ENCODE measurements at regions not wholly inside any gene's neighbourhood (a gene's known extent, or its start where the extent isn't known, plus 50 kb on each side); places are given as distances from the start of the nearest gene placed in this dataset.

- Histone ChIP-seq H3K36me3 (ENCODE audit: insufficient read depth, low read length) (no peaks in the 10 kb centered on the region), H3K4me3 (ENCODE audit: low read length) (no peak overlapping the region), H3K27me3 (ENCODE audit: insufficient read depth, low read length) (peaks cover 7% of the 10 kb centered on the region), H2AFZ (ENCODE audit: low read depth, low read length) (no peak overlapping the region), H3K4me1 (ENCODE audit: insufficient read depth, low read length) (no peaks in the 10 kb centered on the region), H3K9me3 (ENCODE audit: low read length) (no peaks in the 10 kb centered on the region)
Measured at GRCh38 chr1:213931836-213932235, 55.9 kb upstream of the PROX1 start.

GRCh38 chr1:213933336-213933735, 54.4 kb upstream of the PROX1 start:
- Histone ChIP-seq H3K9me3 (ENCODE audit: low read length) (no peaks in the 10 kb centered on the region), H3K4me1 (ENCODE audit: insufficient read depth, low read length) (no peaks in the 10 kb centered on the region), H3K27me3 (ENCODE audit: insufficient read depth, low read length) (peaks cover 7% of the 10 kb centered on the region), H2AFZ (ENCODE audit: low read depth, low read length) (no peak overlapping the region), H3K4me3 (ENCODE audit: low read length) (no peak overlapping the region), H3K36me3 (ENCODE audit: insufficient read depth, low read length) (no peaks in the 10 kb centered on the region)

- Histone ChIP-seq H3K27me3 (ENCODE audit: insufficient read depth, low read length) (peaks cover 7% of the 10 kb centered on the region), H3K4me1 (ENCODE audit: insufficient read depth, low read length) (no peaks in the 10 kb centered on the region), H3K4me3 (ENCODE audit: low read length) (no peak overlapping the region), H3K36me3 (ENCODE audit: insufficient read depth, low read length) (no peaks in the 10 kb centered on the region), H3K9me3 (ENCODE audit: low read length) (no peaks in the 10 kb centered on the region), H2AFZ (ENCODE audit: low read depth, low read length) (no peak overlapping the region)
Measured at GRCh38 chr1:213934649-213935048, 53.1 kb upstream of the PROX1 start.

- Histone ChIP-seq H3K4me1 (ENCODE audit: insufficient read depth, low read length) (no peaks in the 10 kb centered on the region), H2AFZ (ENCODE audit: low read depth, low read length) (no peak overlapping the region), H3K9me3 (ENCODE audit: low read length) (no peaks in the 10 kb centered on the region), H3K4me3 (ENCODE audit: low read length) (no peak overlapping the region), H3K27me3 (ENCODE audit: insufficient read depth, low read length) (peaks cover 3% of the 10 kb centered on the region), H3K36me3 (ENCODE audit: insufficient read depth, low read length) (no peaks in the 10 kb centered on the region)
Measured at GRCh38 chr1:213936571-213936970, 51.2 kb upstream of the PROX1 start.

Measured in neuron (in vitro differentiated cells).